PC-9 (cell line): ENCODE measurements at regions not wholly inside any gene's neighbourhood (a gene's known extent, or its start where the extent isn't known, plus 50 kb on each side); places are given as distances from the start of the nearest gene placed in this dataset.

ENCODE experiments used
- BruUV-seq: library from RNA; stranded (reverse); fragments of 400-500 nt; replicated peaks from 2 replicates; lab custom pipeline; 2021; lab: Mats Ljungman, UMichigan
- CTCF ChIA-PET: fragments of 300-600 bp; sonication (Branson Sonifier 250); formaldehyde crosslinking; loops from one replicate; lab custom pipeline; 2022; ENCODE audit warnings: antibody characterized with exemption; lab: Charles Lee
- POLR2A ChIA-PET: fragments of 300-600 bp; sonication (Branson Sonifier 250); formaldehyde crosslinking; loops from one replicate; lab custom pipeline; 2022; ENCODE audit warnings: antibody characterized with exemption; ENCODE audit not compliant: unreplicated experiment; lab: Charles Lee
- DNase-seq, 2 experiments: peaks; one replicate each; pipeline versions ENCODE4 v3.0.0 to v3.0.0-alpha.2; 2015 to 2022; ENCODE audit warnings: mixed read lengths in 1 of 2
- H2AFZ ChIP-seq: fragments of 200-600 bp; sonication (generic); 2 replicates; pipeline ENCODE4 v1.8.1; 2017; ENCODE audit warnings: antibody characterized with exemption
- H3F3A ChIP-seq: fragments of 200-600 bp; sonication (generic); 2 replicates; pipeline ENCODE4 v1.8.1; 2017; ENCODE audit warnings: antibody characterized with exemption, mild to moderate bottlenecking, low read depth; ENCODE audit not compliant: insufficient read depth
- H3K27ac ChIP-seq: fragments of 200-600 bp; sonication (generic); 2 replicates; pipeline ENCODE4 v1.6.1; 2016; ENCODE audit warnings: mixed run types
- H3K27me3 ChIP-seq: fragments of 200-600 bp; sonication (generic); 2 replicates; pipeline ENCODE4 v1.6.1; 2016; ENCODE audit warnings: low read depth, mixed run types; ENCODE audit not compliant: insufficient read depth
- H3K36me3 ChIP-seq: fragments of 200-600 bp; sonication (generic); 2 replicates; pipeline ENCODE4 v1.6.1; 2016; ENCODE audit warnings: low read depth, mixed run types
- H3K4me1 ChIP-seq: fragments of 200-600 bp; sonication (generic); replicated peaks from 2 replicates; pipeline ENCODE4 v1.6.1; 2016; ENCODE audit warnings: mixed run types; ENCODE audit not compliant: insufficient read depth
- H3K4me2 ChIP-seq: fragments of 200-600 bp; sonication (generic); 2 replicates; pipeline ENCODE4 v1.6.1; 2017; ENCODE audit warnings: mixed run types
- H3K4me3 ChIP-seq: fragments of 200-600 bp; sonication (generic); 2 replicates; pipeline ENCODE4 v1.6.1; 2016; ENCODE audit warnings: mixed run types
- H3K79me2 ChIP-seq: fragments of 200-600 bp; sonication (generic); 2 replicates; pipeline ENCODE4 v1.6.1; 2017; ENCODE audit warnings: low read depth, mixed run types
- H3K9me2 ChIP-seq: fragments of 200-600 bp; sonication (generic); 2 replicates; pipeline ENCODE4 v1.8.1; 2017; ENCODE audit warnings: mild to moderate bottlenecking; ENCODE audit not compliant: insufficient read depth
- H3K9me3 ChIP-seq: fragments of 200-600 bp; sonication (generic); 2 replicates; pipeline ENCODE4 v1.8.1; 2016; ENCODE audit warnings: low read depth; ENCODE audit not compliant: insufficient read depth
- H4K20me1 ChIP-seq: fragments of 200-600 bp; sonication (generic); 2 replicates; pipeline ENCODE4 v1.8.1; 2017; ENCODE audit not compliant: insufficient read depth
- CTCF ChIP-seq: fragments of 200-600 bp; sonication (generic); conservative IDR thresholded peaks from 2 replicates; pipeline ENCODE4 v1.6.1; 2017; ENCODE audit warnings: mixed run types, antibody characterized with exemption, mild to moderate bottlenecking, moderate library complexity
- EZH2 ChIP-seq: fragments of 200-600 bp; sonication (generic); IDR thresholded peaks from 2 replicates; pipeline ENCODE4 v1.8.0; 2017; ENCODE audit warnings: antibody characterized with exemption, low read depth
- intact Hi-C: fragments of 100-400 bp; cut with micrococcal nuclease; formaldehyde crosslinking; loops from one replicate; pipeline ENCODE4 v1.10.0; 2022; ENCODE audit not compliant: unreplicated experiment

GRCh38 chr15:45794712-45795439 is 160.0 kb downstream of the SQOR start:
- ChIA-PET CTCF (interaction anchor here (0.5 kb wide), 1 partner anchor 250 kb away, joined by 4 read pairs; no protein-coding TSS in a partner anchor), POLR2A (interaction anchor here (0.7 kb wide), 1 partner anchor 77 kb away, joined by 4 read pairs; no protein-coding TSS in a partner anchor)
- no peak for DNase-seq
- H3F3A ChIP-seq, result no peaks in the 10 kb centered on the region
- no peak overlapping the region for H3K4me3 ChIP-seq
- no peak overlapping the region for H2AFZ ChIP-seq
- H3K4me1 ChIP-seq, result no peaks in the 10 kb centered on the region
- H3K79me2 ChIP-seq, result no peaks in the 10 kb centered on the region
- no TSS peak for BruUV-seq
- H3K9me3 ChIP-seq, result no peaks in the 10 kb centered on the region
- H3K9me2 ChIP-seq, result no peaks in the 10 kb centered on the region
- intact Hi-C loops, result loop anchor here (5.0 to 10.0 kb wide), 3 partner anchors 83 to 490 kb away; no protein-coding TSS in a partner anchor
- TF ChIP-seq CTCF, result no peak
- TF ChIP-seq EZH2, result no peak
- H3K27me3 ChIP-seq, result no peaks in the 10 kb centered on the region
- H3K36me3 ChIP-seq, result no peaks in the 10 kb centered on the region
- no peak overlapping the region for H3K4me2 ChIP-seq
- H3K27ac ChIP-seq, result no peak overlapping the region
- no peaks in the 10 kb centered on the region for H4K20me1 ChIP-seq

GRCh38 chr15:45795440-45796069 is 160.7 kb downstream of the SQOR start:
- Histone ChIP-seq H3K4me3 (no peak overlapping the region), H3K9me3 (no peaks in the 10 kb centered on the region), H2AFZ (no peak overlapping the region), H3K4me1 (no peaks in the 10 kb centered on the region), H3K4me2 (no peak overlapping the region), H3K9me2 (no peaks in the 10 kb centered on the region), H3F3A (no peaks in the 10 kb centered on the region), H3K27ac (no peak overlapping the region), H3K27me3 (no peaks in the 10 kb centered on the region), H3K36me3 (no peaks in the 10 kb centered on the region), H3K79me2 (no peaks in the 10 kb centered on the region), H4K20me1 (no peaks in the 10 kb centered on the region)
- peak in 1 of 2 experiments; percentile 39 for DNase-seq
- BruUV-seq, result no TSS peak
- ChIA-PET CTCF (interaction anchor here (0.5 to 0.7 kb wide), 2 partner anchors 45 to 251 kb away, joined by 3 to 4 read pairs; no protein-coding TSS in a partner anchor), POLR2A (no interaction called here)
- intact Hi-C loops, result loop anchor here (5.0 to 10.0 kb wide), 3 partner anchors 83 to 489 kb away; no protein-coding TSS in a partner anchor
- TF ChIP-seq CTCF (peak; percentile 72), EZH2 (no peak)

- Histone ChIP-seq H3K4me2 (no peak overlapping the region), H3F3A (no peaks in the 10 kb centered on the region), H3K27me3 (no peaks in the 10 kb centered on the region), H3K9me3 (no peaks in the 10 kb centered on the region), H3K36me3 (no peaks in the 10 kb centered on the region), H3K4me3 (no peak overlapping the region), H4K20me1 (no peaks in the 10 kb centered on the region), H3K79me2 (no peaks in the 10 kb centered on the region), H2AFZ (no peak overlapping the region), H3K4me1 (no peaks in the 10 kb centered on the region), H3K9me2 (no peaks in the 10 kb centered on the region), H3K27ac (no peak overlapping the region)
- no peak for DNase-seq
- CTCF ChIA-PET, result interaction anchor here (0.7 kb wide), 1 partner anchor 46 kb away, joined by 3 read pairs; no protein-coding TSS in a partner anchor
- TF ChIP-seq EZH2, result no peak
- TF ChIP-seq CTCF, result no peak
- POLR2A ChIA-PET, result no interaction called here
- BruUV-seq, result no TSS peak
- intact Hi-C loops, result loop anchor here (5.0 to 10.0 kb wide), 3 partner anchors 84 to 488 kb away; no protein-coding TSS in a partner anchor
These were observed 161.6 kb downstream of the SQOR start for GRCh38 chr15:45796433-45796832.
